ENCODE measurements at regions not wholly inside any gene's neighbourhood (a gene's known extent, or its start where the extent isn't known, plus 50 kb on each side); places are given as distances from the start of the nearest gene placed in this dataset.

GRCh38 chr9:96158909-96159575 is 142.9 kb downstream of the HSD17B3 start:
- TF ChIP-seq POLR2A (IDR thresholded peaks at IDR 0.05) (no peak), CTCF (IDR thresholded peaks at IDR 0.05) (no peak)

All from body of pancreas (tissue), 4 donors.